ENCODE measurements at regions not wholly inside any gene's neighbourhood (a gene's known extent, or its start where the extent isn't known, plus 50 kb on each side); places are given as distances from the start of the nearest gene placed in this dataset.

DNA sequence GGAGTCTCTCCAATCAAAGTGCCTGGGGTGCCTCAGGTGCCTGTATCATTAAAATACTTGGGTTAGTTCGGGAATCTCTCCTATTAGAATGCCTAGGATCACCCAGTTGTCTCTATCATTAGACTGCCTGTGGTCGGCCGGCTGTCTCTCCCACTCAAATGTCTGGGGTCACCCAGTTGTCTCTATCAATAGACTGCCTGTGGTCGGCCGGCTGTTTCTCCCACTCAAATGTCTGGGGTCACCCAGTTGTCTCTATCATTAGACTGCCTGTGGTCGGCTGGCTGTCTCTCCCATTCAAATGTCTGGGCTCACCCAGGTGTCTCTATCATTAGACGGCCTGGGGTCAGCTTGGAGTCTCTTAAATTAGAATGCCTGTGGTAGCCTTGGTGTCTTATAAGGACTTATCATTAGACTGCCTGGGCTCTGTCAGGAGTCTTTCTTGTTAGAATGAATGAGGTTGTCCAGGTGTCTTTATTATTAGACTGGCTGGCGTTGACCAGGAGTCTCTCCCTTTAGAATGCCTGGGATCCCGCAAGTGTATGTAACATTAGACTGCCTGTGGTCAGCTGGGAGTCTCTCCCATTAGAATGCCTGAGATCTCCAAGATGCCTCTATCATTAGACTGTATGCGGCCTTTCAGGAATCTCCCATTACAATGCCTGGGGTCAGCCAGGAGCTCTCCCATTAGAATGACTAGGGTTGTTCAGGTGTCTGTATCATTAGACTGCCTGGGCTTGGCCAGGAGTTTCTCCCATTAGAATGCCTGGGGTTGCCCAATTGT, 1555.5 kb downstream of the UQCRFS1 start:
- TF ChIP-seq, protein P1, sequence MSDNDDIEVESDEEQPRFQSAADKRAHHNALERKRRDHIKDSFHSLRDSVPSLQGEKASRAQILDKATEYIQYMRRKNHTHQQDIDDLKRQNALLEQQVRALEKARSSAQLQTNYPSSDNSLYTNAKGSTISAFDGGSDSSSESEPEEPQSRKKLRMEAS (IDR thresholded peaks at IDR 0.05; ENCODE audit: low read depth, low read length) = no peak
- TF ChIP-seq, protein P2, sequence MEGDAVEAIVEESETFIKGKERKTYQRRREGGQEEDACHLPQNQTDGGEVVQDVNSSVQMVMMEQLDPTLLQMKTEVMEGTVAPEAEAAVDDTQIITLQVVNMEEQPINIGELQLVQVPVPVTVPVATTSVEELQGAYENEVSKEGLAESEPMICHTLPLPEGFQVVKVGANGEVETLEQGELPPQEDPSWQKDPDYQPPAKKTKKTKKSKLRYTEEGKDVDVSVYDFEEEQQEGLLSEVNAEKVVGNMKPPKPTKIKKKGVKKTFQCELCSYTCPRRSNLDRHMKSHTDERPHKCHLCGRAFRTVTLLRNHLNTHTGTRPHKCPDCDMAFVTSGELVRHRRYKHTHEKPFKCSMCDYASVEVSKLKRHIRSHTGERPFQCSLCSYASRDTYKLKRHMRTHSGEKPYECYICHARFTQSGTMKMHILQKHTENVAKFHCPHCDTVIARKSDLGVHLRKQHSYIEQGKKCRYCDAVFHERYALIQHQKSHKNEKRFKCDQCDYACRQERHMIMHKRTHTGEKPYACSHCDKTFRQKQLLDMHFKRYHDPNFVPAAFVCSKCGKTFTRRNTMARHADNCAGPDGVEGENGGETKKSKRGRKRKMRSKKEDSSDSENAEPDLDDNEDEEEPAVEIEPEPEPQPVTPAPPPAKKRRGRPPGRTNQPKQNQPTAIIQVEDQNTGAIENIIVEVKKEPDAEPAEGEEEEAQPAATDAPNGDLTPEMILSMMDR (IDR thresholded peaks at IDR 0.05; ENCODE audit: low read depth, low read length) = no peak
- TF ChIP-seq MYC (IDR thresholded peaks at IDR 0.05; ENCODE audit: low read depth, low read length) (no peak), POLR2A (IDR thresholded peaks at IDR 0.05; ENCODE audit: extremely low read depth, insufficient read length) (no peak)
- no peak for DNase-seq (ENCODE audit: low read depth)
- no peak overlapping the region for H3K4me3 ChIP-seq (ENCODE audit: low read depth, low read length)

DNA sequence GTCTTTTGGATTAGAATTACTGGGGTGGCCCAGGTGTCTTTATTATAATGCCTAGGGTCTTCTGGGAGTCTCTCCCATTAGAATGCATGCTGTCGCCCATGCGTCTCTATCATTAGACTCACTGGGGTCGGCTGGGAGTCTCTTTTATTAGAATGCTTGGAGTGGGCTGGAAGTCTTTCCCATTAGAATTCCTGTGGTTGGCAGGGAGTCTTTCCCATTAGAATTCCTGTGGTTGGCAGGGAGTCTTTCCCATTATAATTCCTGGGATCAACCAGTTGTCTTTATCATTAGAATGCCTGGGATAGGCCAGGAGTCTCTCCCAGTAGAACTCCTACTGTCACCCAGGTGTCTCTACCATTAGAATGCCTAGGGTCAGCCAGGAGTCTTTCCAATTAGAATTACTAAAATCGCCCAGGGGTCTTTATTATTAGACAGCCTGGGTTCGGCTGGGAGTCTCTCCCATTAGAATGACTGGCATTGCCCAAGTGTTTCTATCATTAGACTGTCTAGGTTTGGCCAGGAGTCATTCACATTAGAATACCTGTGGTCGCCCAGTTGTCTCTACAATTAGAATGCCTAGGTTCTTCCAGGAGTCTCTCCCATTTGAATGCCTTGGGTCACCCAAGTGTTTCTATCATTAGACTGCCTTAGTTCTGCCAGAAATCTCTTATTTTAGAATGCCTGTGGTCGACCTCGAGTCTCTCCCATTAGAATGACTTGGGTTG, 1558.5 kb downstream of the UQCRFS1 start:
- no peak overlapping the region for H3K4me3 ChIP-seq (ENCODE audit: low read depth, low read length)
- TF ChIP-seq MYC (IDR thresholded peaks at IDR 0.05; ENCODE audit: low read depth, low read length) = no peak
- no peak for TF ChIP-seq POLR2A (IDR thresholded peaks at IDR 0.05; ENCODE audit: extremely low read depth, insufficient read length)
- TF ChIP-seq, protein P2 (IDR thresholded peaks at IDR 0.05; ENCODE audit: low read depth, low read length) = no peak
- TF ChIP-seq, protein P1 (IDR thresholded peaks at IDR 0.05; ENCODE audit: low read depth, low read length) = no peak
- DNase-seq (ENCODE audit: low read depth) = no peak

DNA sequence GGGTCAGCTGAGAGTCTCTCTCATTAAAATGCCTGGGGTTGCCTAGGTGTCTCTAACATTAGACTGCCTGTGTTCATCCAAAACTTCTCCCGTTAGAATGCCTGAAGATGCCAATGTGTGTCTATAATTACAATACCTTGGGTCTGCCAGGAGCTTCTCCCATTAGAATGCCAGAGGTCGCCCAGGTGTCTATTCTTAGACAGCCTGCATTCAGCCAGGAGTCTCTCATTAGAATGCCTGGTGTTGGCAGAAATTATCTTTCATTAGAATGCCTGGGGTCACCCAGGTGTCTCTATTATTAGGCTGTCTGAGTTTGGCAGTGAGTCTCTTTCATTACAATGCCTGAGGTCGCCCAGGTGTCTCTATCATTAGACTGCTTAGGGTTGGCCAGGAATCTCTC, 1560.2 kb downstream of the UQCRFS1 start:
- no peak for DNase-seq (ENCODE audit: low read depth)
- H3K4me3 ChIP-seq (ENCODE audit: low read depth, low read length) = no peak overlapping the region
- TF ChIP-seq POLR2A (IDR thresholded peaks at IDR 0.05; ENCODE audit: extremely low read depth, insufficient read length) = no peak
- TF ChIP-seq, protein P1 (IDR thresholded peaks at IDR 0.05; ENCODE audit: low read depth, low read length) = no peak
- TF ChIP-seq, protein P2 (IDR thresholded peaks at IDR 0.05; ENCODE audit: low read depth, low read length) = no peak
- no peak for TF ChIP-seq MYC (IDR thresholded peaks at IDR 0.05; ENCODE audit: low read depth, low read length)

DNA sequence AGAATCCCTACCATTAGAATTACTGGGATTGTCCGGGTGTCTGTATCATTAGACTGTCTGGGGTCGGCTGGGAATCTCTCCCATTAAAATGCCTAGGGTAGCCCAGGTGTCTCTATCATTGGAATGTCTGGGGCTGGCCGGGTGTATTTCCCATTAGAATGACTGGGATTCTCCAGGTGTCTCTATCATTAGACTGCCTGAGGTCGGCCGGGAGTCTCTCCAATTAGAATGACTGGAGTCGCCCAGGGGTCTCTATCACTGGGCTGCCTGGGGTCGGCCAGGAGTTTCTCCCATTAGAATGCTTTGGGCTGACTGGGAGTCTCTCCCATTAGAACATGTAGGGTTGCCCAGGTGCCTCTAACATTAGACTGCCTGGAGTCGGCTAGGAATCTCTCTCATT, 1560.7 kb downstream of the UQCRFS1 start:
- no peak for TF ChIP-seq MYC (IDR thresholded peaks at IDR 0.05; ENCODE audit: low read depth, low read length)
- TF ChIP-seq, protein P1 (IDR thresholded peaks at IDR 0.05; ENCODE audit: low read depth, low read length) = no peak
- H3K4me3 ChIP-seq (ENCODE audit: low read depth, low read length) = no peak overlapping the region
- no peak for DNase-seq (ENCODE audit: low read depth)

DNA sequence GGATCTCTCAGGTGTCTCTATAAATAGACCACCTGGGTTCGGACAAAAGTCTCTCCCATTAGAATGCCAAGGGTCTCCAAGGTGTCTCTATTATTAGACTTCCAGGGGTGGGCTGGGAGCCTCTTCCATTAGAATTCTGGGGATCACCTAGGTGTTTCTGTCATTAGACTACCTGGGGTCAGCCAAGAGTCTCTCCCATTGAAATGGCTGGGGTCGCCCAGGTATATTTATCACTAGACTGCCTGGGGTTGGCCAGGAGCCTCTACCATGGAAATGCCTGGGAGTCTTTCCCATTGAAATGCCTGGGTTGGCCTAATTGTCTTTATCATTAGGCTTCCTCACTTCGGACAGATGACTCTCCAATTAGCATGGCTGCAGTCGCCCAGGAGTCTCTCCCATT, 1565.5 kb downstream of the UQCRFS1 start:
- H3K4me3 ChIP-seq (ENCODE audit: low read depth, low read length) = no peak overlapping the region
- TF ChIP-seq MYC (IDR thresholded peaks at IDR 0.05; ENCODE audit: low read depth, low read length) = no peak
- TF ChIP-seq, protein P2 (IDR thresholded peaks at IDR 0.05; ENCODE audit: low read depth, low read length) = no peak
- TF ChIP-seq POLR2A (IDR thresholded peaks at IDR 0.05; ENCODE audit: extremely low read depth, insufficient read length) = no peak
- TF ChIP-seq, protein P1 (IDR thresholded peaks at IDR 0.05; ENCODE audit: low read depth, low read length) = no peak
- no peak for DNase-seq (ENCODE audit: low read depth)

DNA sequence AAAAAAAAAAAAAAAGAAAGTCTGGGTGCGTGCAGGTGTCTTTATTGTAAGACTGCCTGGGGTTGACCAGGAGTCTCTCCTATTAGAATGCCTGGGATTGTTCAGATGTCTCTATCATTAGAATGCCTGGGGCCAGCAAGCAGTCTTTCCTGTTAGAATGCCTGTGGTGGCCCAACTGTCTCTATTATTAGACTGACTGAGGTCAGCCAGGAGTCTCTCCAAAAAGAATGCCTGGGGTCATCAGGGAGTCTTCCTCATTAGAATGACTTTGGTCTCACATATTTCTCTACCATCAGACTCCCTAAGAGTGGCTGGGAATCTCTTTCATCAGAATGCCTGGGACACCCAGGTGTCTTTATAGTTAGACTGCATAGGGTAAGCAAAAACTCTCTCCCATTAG, 1577.5 kb downstream of the UQCRFS1 start:
- DNase-seq (ENCODE audit: low read depth) = no peak
- H3K4me3 ChIP-seq (ENCODE audit: low read depth, low read length) = no peak overlapping the region
- TF ChIP-seq, protein P2 (IDR thresholded peaks at IDR 0.05; ENCODE audit: low read depth, low read length) = no peak
- TF ChIP-seq, protein P1 (IDR thresholded peaks at IDR 0.05; ENCODE audit: low read depth, low read length) = no peak
- TF ChIP-seq MYC (IDR thresholded peaks at IDR 0.05; ENCODE audit: low read depth, low read length) (no peak), POLR2A (IDR thresholded peaks at IDR 0.05; ENCODE audit: extremely low read depth, insufficient read length) (no peak)
